Occipital lobe (tissue), 1 donor: ENCODE measurements at regions not wholly inside any gene's neighbourhood (a gene's known extent, or its start where the extent isn't known, plus 50 kb on each side); places are given as distances from the start of the nearest gene placed in this dataset.
"Not testable (repeated sequence)": the region's sequence is repeated elsewhere in the genome, so short reads cannot be mapped to it uniquely, and the experiment has no call there.

ENCODE experiments used
- DNase-seq: peaks from one replicate; lab custom pipeline; 2025; lab: John Stamatoyannopoulos, UW

- no peak for DNase-seq
These were observed 648.5 kb upstream of the NR2F2 start for GRCh38 chr15:95681836-95682544.

- DNase-seq, result no peak
These were observed 646.4 kb upstream of the NR2F2 start for GRCh38 chr15:95684126-95684525.

- no peak for DNase-seq
These were observed 645.8 kb upstream of the NR2F2 start for GRCh38 chr15:95684693-95685115.

- no peak for DNase-seq
These were observed 643.4 kb upstream of the NR2F2 start for GRCh38 chr15:95687061-95687460.

- no peak for DNase-seq
These were observed 642.8 kb upstream of the NR2F2 start for GRCh38 chr15:95687686-95688085.

- DNase-seq, result no peak
These were observed 639.7 kb upstream of the NR2F2 start for GRCh38 chr15:95690631-95691340.

GRCh38 chr15:95693917-95694316, 636.6 kb upstream of the NR2F2 start:
- no peak for DNase-seq

GRCh38 chr15:95698230-95698629, 632.3 kb upstream of the NR2F2 start:
- DNase-seq, result no peak

- DNase-seq, result no peak
These were observed 631.5 kb upstream of the NR2F2 start for GRCh38 chr15:95698951-95699350.

GRCh38 chr15:95699578-95699977, 630.9 kb upstream of the NR2F2 start:
- DNase-seq, result no peak

- DNase-seq, result not testable (repeated sequence)
These were observed 629.8 kb upstream of the NR2F2 start for GRCh38 chr15:95700692-95701091.

GRCh38 chr15:95701410-95701809, 629.1 kb upstream of the NR2F2 start:
- DNase-seq, result no peak

GRCh38 chr15:95709959-95710695, 620.4 kb upstream of the NR2F2 start:
- DNase-seq, result no peak

- DNase-seq, result no peak
These were observed 617.7 kb upstream of the NR2F2 start for GRCh38 chr15:95712785-95713184.

GRCh38 chr15:95713324-95713723, 617.2 kb upstream of the NR2F2 start:
- no peak for DNase-seq

- DNase-seq, result no peak
These were observed 615.2 kb upstream of the NR2F2 start for GRCh38 chr15:95715116-95715903.

- no peak for DNase-seq
These were observed 614.4 kb upstream of the NR2F2 start for GRCh38 chr15:95715906-95716656.

GRCh38 chr15:95716708-95717107, 613.8 kb upstream of the NR2F2 start:
- DNase-seq, result no peak

- DNase-seq, result no peak
These were observed 612.1 kb upstream of the NR2F2 start for GRCh38 chr15:95718441-95718840.

- DNase-seq, result no peak
These were observed 605.4 kb upstream of the NR2F2 start for GRCh38 chr15:95724908-95725633.
